GM18519 (cell line): ENCODE measurements at regions not wholly inside any gene's neighbourhood (a gene's known extent, or its start where the extent isn't known, plus 50 kb on each side); places are given as distances from the start of the nearest gene placed in this dataset.

Source experiments
- ATAC-seq: cut with Tn5 transposase; IDR thresholded peaks from one replicate; pipeline ENCODE4 v1.9.1; 2021; ENCODE audit warnings: mild to moderate bottlenecking, moderate library complexity; ENCODE audit not compliant: unreplicated experiment, low FRiP score

DNA sequence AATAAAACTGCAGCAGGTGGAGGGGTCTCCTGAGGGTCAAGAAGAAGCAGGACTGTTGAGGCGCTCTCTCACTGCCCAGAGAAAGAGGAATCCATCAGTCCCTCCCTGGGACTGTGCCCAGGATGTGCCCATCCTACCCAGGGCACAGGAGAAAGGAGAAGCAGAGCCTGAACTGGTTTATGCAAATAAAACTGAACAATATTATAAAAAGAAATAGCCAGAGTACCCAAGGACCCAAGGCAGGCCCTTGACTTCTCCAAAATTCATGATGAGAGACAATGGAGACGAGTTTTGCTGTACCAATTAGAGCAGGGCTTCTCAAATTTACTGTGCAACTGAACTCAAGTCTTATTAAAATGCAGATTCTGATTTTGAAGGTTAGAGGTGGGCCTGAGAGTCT, 211.0 kb downstream of the IGSF11 start:
- ATAC-seq: no peak

DNA sequence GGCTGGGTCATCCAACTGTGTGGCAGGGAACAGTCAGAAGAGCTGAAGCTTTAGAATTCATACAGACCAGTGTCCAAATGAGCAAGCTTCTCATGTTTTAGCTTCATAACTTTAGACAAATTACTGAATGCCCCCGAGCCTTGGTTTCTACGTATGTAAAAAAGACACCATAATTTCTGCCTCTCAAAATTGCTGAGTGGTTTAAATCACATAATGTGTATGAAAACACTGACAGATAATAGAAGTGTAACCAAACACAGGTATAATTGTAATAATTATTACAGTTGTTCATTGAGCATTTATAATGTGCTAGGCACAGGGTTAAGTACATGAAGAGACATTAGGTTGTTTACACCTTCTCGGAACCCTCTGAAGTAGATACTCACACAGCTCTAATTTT, 207.2 kb downstream of the IGSF11 start:
- ATAC-seq: no peak

DNA sequence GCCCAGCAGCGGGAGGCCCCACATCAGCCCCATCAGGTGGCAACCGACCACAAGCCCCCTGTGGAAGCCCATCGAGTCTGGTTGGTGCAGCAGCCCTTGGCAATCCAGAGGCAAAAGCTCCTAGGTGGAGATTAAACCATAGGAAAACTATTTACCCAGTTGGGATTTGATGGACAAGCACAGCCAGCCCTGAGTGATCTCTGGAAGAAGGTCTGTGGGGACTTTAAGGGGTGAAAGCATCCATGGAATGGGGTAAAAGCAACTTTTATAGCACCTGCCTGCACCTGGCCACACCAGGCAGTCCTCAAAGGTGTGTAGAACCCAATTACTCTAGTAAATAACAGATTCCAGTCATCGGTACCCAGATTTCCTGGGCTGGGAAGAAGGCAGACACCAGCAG, 206.3 kb downstream of the IGSF11 start:
- ATAC-seq: no peak

DNA sequence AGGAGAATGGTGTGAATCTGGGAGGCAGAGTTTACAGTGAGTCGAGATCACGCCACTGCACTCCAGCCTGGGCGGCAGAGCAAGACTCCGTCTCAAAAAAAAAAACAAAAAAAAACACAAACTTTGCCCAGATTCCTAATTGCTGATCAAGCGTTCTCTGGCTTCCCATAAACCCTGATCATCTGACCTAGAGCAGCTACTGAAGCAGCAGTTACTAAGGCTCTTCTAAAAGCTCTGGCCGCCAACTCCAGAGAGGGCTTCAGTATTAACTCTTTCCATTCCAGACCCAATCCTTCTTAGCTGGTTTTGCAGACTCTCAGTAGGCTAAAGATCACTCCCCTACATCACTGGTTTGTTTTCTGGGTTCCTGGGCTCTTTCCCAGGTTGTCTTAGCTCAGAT, 201.6 kb downstream of the IGSF11 start:
- no peak for ATAC-seq

DNA sequence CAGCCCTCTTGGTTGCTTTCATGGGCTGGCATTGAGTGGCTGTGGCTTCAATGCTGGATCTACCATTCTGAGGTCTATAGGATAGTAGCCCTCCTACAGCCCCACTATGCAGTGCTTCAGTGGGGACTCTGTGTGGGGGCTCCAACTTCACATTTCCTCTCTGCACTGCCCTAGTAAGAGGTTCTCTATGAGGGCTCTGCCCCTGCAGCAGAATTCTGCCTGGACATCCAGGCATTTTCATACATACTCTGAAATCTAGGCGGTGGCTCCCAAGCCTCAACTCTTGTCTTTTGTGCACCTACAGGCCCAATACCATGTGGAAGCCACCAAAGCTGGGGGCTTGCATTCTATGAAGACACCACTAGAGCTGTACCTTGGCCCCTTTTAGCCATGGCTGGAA, 195.8 kb downstream of the IGSF11 start:
- ATAC-seq: no peak

DNA sequence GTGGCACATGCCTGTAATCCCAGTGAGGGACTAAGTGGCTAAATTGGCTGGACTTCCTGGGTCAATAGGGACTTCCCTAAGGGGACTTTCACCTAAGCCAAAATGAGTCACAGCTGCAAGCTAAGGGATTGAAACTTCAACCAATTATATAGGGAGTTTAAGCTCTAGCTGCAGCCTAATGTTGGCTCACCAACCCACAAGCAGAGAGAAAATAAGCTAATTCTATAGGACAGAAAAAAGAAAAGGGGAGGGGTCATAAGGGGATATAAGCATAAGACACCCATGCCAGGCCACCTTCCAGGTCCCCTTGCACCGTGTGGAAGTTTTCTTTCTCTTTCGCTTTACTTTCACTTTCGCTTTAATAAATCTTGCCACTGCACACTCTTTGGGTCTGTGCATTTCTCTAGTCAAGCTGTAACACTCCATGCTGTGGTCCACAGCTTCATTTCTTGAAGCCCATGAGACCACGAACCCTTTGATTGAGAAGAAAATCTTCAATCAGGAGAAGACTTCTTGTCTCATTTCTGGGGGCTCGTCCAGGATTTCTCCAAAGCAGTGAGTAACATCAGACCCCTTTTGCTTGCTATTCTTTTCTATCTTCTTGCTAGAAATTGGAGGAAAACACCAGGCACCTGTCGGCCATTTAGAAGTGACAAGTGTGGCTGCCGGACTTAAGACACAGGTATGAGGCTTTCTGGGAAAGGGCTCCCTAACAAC, 192.3 kb downstream of the IGSF11 start:
- ATAC-seq: no peak

DNA sequence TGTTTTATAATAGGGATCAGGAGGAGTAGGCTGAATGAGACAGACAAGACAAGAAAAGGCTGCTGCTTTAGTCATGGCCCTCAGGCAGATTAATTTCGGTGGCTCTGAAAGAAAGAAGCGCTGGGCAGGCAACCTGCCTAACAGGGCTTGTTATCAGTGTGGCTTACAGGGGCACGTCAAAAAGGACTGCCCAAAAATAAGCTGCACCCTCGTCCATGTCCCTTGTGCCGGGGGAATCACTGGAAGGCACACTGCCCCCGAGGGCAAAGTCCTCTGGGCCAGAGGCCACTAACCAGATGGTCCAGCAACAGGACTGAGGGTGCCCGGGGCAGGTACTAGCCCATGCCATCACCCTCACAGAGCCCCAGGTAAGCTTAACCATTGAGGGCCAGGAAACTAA, 188.5 kb downstream of the IGSF11 start:
- ATAC-seq: no peak
